ENCODE measurements at regions not wholly inside any gene's neighbourhood (a gene's known extent, or its start where the extent isn't known, plus 50 kb on each side); places are given as distances from the start of the nearest gene placed in this dataset.

DNA sequence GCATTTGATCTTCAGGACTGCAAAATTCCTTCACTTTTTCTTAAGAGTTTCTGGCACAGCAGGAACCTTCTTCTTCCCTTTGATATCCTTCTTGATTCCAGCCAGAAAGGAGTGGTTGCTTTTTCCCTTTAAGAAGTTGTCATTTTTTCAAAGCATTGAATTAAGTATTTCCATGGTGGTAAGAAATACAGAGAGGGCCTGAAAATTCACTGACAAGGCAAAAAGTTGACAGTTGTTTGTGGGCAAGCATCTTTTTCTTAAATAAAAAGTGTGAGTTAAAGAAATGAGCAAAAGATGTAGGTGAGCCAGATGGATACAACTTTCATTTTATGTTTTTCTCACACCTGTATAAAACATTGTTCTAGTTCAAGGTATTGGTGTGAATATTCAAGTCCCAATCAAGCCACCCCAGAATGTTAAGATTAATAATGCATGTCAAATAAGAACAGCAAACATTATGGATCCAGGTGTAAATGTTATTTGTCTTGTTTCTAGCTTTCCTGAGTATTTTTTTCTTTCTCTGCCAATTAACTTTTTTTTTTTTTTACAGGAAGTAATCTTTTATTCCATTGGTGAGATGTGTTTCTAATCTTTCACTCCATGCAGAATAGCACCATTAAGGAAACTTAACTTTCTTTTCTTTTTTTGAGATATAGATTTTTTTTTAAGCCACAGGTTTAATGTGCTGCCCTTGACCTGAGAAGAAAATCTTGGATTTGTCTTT, 334.3 kb upstream of the SEMA3A start:
- no peaks in the 10 kb centered on the region for H3K36me3 ChIP-seq
- no peak overlapping the region for H3K4me3 ChIP-seq
- no peak for DNase-seq
- H3K4me1 ChIP-seq: no peaks in the 10 kb centered on the region
- intact Hi-C loops (cut with DNase I): no loop called here
- H3K27ac ChIP-seq: no peak overlapping the region
- H3K27me3 ChIP-seq: no peaks in the 10 kb centered on the region
- no peaks in the 10 kb centered on the region for H3K9me3 ChIP-seq
- ATAC-seq: no peak
- TF ChIP-seq, protein P1, sequence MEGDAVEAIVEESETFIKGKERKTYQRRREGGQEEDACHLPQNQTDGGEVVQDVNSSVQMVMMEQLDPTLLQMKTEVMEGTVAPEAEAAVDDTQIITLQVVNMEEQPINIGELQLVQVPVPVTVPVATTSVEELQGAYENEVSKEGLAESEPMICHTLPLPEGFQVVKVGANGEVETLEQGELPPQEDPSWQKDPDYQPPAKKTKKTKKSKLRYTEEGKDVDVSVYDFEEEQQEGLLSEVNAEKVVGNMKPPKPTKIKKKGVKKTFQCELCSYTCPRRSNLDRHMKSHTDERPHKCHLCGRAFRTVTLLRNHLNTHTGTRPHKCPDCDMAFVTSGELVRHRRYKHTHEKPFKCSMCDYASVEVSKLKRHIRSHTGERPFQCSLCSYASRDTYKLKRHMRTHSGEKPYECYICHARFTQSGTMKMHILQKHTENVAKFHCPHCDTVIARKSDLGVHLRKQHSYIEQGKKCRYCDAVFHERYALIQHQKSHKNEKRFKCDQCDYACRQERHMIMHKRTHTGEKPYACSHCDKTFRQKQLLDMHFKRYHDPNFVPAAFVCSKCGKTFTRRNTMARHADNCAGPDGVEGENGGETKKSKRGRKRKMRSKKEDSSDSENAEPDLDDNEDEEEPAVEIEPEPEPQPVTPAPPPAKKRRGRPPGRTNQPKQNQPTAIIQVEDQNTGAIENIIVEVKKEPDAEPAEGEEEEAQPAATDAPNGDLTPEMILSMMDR (IDR thresholded peaks at IDR 0.05): no peak

DNA sequence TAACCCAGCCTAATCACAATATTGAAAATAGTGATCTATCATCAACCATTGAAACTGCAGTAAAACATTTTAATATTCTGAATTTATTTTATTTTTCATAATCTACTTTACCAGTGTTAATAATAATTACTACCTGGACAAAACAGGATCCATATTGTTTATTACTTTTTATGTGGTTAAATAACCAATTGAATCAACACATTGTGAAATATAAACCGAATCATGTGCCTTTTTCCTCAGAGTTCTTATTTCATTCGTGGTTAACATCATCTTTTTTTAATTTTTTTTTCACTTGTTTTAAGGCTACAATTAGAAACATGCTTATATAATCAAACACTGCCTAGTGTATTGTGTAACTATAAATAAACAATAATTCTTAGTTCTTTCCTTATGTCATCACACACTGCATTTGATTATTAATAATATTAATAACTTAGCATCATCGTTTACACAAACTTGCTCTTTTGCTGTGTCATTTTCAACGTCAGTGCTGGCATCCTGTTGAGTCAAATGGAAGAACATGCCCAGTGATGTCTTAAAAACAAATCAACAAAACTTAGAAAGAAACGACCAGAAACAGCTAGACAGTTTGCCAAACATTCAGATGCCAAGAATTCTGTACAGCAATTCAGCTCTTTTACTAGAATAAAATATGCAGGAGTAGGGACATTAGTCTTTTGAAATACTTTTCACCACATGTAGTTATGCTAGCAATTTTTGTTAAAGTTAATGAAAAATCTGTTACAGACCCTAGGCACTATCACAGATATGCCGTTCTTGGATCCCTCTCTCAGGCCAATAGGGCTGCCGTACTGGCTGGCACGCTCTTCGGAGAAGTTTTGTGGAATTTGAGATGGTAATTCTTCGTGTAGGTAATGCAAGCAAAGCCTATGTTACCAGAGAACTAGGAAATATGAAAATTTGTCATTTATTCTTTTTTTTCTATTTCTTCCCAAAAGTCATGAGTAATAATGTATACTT, 330.4 kb upstream of the SEMA3A start:
- H3K36me3 ChIP-seq: no peaks in the 10 kb centered on the region
- ATAC-seq (no peak), DNase-seq (peak in 1 of 4 donors; percentile 28)
- H3K4me1 ChIP-seq: no peaks in the 10 kb centered on the region
- no peak overlapping the region for H3K27ac ChIP-seq
- intact Hi-C loops (cut with DNase I): no loop called here
- H3K9me3 ChIP-seq: peaks cover 0 to 16% of the 10 kb centered on the region in 2 donors
- H3K4me3 ChIP-seq: no peak overlapping the region
- no peaks in the 10 kb centered on the region for H3K27me3 ChIP-seq
- TF ChIP-seq, protein P1 (IDR thresholded peaks at IDR 0.05): no peak

DNA sequence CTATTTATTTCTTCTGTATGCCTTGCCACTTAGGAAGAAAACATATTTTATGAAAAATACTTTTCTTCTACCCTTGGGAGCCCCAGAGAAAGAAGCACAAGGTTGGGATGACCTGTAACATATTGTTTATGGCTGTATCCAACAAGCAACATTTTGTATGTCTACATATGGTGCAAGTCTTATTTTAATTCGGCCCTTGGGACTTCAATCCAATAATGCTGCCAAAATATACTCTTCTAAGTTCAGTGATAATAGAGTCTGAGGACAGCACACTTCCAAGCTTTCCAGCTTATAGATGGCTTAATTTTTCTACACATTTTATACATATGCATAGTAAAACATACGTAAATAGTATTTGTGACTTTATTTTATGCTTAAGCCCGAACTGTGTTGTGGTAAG, 318.5 kb upstream of the SEMA3A start:
- Histone ChIP-seq H3K9me3 (no peaks in the 10 kb centered on the region), H3K36me3 (no peaks in the 10 kb centered on the region), H3K27me3 (no peaks in the 10 kb centered on the region), H3K4me3 (no peak overlapping the region), H3K4me1 (no peaks in the 10 kb centered on the region), H3K27ac (no peak overlapping the region)
- TF ChIP-seq, protein P1 (IDR thresholded peaks at IDR 0.05): no peak
- intact Hi-C loops (cut with DNase I): no loop called here
- ATAC-seq (no peak), DNase-seq (no peak)

DNA sequence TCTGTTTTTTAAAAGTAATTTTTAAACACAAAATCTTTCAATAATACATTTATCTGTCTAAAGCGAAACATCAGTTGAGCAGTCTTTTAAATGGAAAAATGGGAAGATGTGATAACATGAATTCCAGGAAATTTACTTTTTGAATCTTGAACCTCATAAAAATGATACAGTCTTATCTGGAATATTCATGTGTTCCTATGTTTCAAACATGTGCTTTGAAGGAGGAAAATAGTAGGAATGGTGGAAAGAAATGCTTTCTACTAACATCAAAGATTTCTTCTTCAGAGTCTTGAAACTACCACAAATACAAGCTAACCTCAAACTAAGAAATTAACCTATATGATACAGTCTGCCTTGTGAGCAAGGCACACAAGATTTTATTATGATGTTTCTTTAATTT, 317.5 kb upstream of the SEMA3A start:
- TF ChIP-seq, protein P1 (IDR thresholded peaks at IDR 0.05): no peak
- intact Hi-C loops (cut with DNase I): no loop called here
- ATAC-seq: no peak
- Histone ChIP-seq H3K27ac (no peak overlapping the region), H3K4me3 (no peak overlapping the region), H3K27me3 (no peaks in the 10 kb centered on the region), H3K9me3 (no peaks in the 10 kb centered on the region), H3K4me1 (no peaks in the 10 kb centered on the region), H3K36me3 (no peaks in the 10 kb centered on the region)
- no peak for DNase-seq

DNA sequence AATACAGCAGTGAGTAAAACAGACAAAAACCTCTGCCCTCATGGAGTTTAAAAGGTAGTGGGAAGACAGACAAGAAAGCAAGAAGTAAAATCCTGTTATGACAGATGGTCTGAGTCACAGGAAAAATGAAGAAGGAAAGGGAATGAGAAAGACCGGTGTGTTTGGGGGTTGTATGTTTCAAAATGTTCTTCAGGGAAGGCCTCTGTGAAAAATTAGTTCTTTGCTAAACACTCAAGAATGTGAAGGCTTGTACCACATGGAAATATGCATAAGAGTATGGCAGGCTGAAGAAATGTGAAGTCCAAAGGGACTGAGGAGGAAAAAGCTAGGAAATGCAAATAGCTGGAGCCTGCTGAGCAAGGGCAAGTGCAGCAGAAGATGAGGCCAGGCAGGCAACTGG, 315.9 kb upstream of the SEMA3A start:
- ATAC-seq (no peak), DNase-seq (no peak)
- Histone ChIP-seq H3K27me3 (no peaks in the 10 kb centered on the region), H3K4me1 (no peaks in the 10 kb centered on the region), H3K36me3 (no peaks in the 10 kb centered on the region), H3K4me3 (no peak overlapping the region), H3K9me3 (no peaks in the 10 kb centered on the region), H3K27ac (no peak overlapping the region)
- TF ChIP-seq, protein P1 (IDR thresholded peaks at IDR 0.05): no peak
- intact Hi-C loops (cut with DNase I): no loop called here
